ENCODE measurements at regions not wholly inside any gene's neighbourhood (a gene's known extent, or its start where the extent isn't known, plus 50 kb on each side); places are given as distances from the start of the nearest gene placed in this dataset.

- no peak for DNase-seq
Measured at GRCh38 chr1:76764638-76765454, 102.4 kb upstream of the ST6GALNAC5 start.

GRCh38 chr1:76766381-76766780, 100.9 kb upstream of the ST6GALNAC5 start:
- no peak for DNase-seq

DNA sequence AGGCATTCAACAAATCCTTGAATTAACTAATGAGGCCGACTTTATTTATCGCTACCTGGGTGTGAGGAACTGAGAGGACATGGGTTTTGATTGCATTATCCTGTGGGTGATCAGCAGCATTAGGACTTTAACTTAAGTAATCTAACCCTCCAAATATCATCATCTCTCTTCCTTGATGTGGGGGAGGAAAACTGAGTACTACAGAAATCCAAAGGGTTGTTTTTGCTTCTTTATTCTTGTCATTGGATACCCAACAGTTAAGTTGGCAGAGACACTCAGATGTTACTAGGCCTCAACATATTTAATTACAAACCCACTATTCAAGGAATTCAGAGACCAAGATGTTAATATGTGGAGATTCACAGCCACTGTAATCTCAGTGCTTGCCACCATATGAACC, 97.4 kb upstream of the ST6GALNAC5 start:
- DNase-seq: no peak

DNA sequence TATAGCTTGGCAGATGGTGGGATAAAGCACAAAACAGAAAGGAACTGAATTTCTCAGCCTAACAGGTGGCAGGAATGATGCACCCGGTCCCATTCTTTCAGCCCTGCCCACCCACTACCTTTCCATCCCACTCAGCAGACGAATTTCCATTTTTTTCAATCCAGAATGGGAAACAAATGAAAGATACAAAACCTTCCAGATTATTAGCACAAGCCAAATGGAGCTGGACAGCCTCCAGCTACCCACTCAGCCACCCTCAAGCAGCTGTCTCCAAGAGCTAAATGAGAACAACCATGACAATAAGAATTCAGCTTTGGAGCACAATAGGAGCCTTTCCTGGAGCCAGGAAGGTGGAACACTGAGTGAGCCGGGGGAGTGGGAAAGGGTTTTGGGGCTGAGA, 96.3 kb upstream of the ST6GALNAC5 start:
- DNase-seq: no peak

DNA sequence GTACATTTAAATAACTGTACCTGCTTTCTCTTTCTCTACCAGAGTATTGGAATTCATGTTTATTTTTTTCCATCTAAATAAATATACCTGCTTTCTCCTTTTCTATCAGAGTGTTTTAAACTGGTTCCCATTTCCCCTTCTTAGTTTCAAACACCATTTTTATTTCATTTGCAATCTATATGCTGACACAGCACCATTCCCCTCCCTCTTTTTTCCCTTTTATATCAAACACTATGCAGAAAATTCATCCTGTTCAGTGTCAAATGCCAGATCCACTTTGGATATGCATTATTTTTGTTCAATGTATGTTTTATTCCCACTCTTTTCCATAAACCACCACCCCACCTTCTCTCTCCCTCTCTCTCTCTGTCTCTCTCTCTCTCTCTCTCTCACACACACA, 85.8 kb upstream of the ST6GALNAC5 start:
- DNase-seq: no peak

DNA sequence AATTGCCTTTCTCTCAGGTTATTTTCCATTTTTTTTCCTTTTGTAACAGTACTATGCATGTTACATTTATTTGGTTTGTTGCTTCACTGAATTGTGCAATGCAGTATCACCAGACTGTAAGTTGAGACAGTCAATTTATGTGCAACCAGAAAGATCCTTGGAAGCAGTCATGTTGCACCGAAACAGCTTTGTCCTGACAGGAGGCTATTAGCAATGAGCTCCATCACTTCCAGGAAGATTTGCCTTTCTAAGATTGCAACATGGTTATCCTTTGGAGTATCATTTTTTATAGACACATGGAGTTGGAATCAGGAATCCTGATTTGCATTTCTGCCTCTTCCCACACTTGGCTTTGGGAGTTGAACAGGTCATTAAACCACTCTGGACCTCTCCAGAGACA, 84.5 kb upstream of the ST6GALNAC5 start:
- DNase-seq: no peak

- no peak for DNase-seq
Measured at GRCh38 chr1:76784502-76784901, 82.8 kb upstream of the ST6GALNAC5 start.

DNA sequence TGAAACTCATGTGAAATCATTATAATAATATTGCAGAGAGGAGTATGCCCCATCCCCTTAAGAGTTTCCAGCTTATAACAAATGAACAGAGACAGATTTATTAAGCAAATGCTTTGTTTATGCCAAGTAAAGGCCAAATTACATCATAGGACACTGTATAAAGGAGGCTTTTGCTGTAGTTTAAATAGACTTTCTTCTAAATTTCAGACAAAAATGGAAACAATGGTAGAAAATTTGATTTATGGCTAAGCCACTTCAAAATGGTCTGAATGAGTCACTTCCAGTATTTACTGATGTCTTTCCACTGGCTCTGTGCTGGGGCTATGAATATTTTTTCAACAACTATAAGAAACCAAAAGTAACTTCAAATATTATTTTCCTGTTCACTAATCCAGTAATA, 81.1 kb upstream of the ST6GALNAC5 start:
- DNase-seq: no peak

- DNase-seq: no peak
Measured at GRCh38 chr1:76793594-76793993, 73.7 kb upstream of the ST6GALNAC5 start.

DNA sequence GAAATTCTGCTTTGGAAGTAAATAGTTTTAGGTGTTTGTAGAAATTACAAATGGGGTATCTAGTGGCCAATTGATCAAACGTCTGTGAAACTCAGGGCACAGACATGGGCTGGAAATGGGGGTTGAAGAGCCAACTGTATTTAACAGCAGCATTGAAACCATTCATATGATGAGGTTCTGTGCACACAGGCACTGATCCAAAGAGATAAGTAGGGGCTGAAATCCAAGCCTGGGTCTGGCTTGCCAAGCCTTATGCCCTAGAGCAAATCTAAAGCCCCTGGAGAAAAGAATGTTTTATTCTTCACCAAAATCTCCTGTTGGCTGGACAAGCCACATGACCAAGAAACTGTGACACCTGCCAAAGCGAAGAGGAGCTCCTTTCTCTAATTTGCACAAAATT, 67.6 kb upstream of the ST6GALNAC5 start:
- no peak for DNase-seq

DNA sequence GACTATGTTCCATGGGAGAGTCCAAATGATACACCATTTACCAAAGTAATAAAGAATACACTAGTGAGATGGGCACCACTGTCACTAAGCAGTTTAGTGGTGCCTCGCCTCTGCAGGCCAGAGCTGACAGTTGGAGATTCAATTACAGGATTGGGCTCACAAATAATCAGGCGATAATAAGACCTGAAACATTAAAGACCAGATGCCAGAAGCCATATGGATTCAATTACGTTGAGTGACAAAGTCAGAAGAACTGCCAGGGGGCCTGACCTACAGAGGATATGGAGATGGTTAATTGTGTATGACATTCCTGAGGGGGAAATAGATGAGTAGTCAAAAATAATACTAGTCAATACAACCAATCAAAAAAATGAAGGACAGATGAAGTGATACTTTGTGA, 65.2 kb upstream of the ST6GALNAC5 start:
- DNase-seq: no peak

GRCh38 chr1:76807543-76808260, 59.6 kb upstream of the ST6GALNAC5 start:
- DNase-seq: no peak

All from suppressor macrophage treated with lipopolysaccharide for 1 hour (primary cell).